ENCODE measurements at regions not wholly inside any gene's neighbourhood (a gene's known extent, or its start where the extent isn't known, plus 50 kb on each side); places are given as distances from the start of the nearest gene placed in this dataset.
A peak's percentile ranks its signal among the peaks of the same experiment; 100 is the strongest.

GRCh38 chr6:138011413-138011812, 95.8 kb downstream of the PERP start:
- no peak for DNase-seq

DNA sequence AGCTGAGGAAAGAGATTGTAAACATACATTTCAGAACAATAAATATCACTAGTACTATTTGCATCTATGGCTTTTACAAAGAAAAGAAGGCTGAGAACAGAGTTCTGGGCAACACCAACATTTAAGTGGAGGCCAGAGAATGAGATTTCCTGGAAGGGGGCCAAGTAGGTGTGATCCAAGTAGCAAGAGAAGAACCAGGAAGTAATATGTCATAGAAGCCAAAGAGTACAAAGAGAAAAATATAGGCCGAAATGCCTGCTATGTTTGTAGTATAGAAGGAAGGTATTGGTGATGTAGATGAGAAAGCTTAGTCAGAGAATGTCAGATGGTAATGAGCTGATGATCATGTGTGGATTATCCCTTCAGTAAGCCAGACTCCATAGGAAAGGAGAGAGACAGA, 94.5 kb downstream of the PERP start:
- DNase-seq: no peak

DNA sequence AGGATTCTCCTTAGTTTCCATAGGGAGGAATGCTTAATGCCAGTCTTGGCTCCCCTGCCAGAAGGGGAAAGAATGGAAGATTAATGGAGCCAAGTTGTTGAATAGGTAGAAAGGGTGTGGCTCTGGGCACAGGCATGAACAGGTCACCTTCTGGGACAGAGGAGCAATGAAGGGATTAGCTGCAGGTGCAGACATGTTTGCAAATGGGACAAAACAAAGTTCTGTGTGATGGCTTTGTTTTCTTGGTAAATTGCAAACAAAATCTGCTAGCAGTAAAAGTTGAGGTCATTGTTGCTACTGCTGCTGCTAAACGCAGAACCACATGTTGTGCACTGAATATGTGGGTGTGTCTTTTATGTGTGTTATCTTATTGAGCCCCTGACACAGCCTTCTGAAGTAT, 93.3 kb downstream of the PERP start:
- no peak for DNase-seq

DNA sequence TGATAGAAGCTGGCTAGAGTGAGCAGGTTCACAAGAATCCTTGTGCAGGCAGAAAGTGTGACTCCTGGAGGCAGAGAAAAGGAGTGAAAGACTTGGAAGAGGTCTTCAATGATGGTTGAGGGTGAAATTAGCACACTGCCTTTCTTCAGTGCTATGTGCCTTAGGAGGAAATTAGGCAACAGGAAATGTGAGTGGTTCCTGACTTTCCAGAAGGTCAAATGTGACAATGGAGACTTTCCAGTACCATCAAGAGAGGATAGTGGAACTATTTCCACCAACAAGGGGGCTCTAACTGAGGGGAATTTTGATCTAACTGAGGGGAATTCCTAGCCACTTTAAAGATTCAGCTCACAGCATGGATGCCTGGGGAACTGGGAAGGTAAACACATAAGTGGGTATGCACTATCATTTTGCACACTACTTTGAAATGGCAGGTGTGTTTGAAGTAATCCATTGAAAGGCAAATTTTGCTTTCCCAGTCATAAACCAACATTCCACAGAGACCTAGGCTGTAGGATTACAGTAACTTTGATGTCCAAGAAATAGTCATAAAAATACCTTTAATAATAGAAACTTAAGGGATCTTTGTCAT, 90.0 kb downstream of the PERP start:
- no peak for DNase-seq

- DNase-seq: no peak
These were observed 88.9 kb downstream of the PERP start for GRCh38 chr6:138018297-138018696.

DNA sequence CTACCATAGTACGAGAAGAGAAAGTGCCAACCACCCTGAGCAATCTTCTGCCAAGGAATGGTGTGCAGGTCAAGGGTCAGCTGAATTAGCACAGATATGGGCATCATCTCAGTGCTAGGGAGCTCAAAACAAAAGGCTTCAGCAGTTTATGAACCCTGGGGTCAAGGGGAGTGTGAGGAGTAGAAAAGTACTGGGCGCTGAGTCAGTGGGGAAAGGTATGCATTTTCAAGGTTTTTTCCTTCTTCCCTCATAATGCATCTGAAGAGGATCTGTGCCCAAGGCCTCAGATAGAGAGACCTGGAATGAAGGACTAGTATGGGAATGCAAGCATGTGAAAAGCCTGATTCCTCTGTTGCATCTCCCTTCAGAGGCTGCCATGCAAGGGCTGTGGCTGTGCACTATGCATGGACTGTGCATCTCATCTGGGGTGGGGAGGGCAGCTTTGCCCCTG, 81.7 kb downstream of the PERP start:
- DNase-seq: no peak

DNA sequence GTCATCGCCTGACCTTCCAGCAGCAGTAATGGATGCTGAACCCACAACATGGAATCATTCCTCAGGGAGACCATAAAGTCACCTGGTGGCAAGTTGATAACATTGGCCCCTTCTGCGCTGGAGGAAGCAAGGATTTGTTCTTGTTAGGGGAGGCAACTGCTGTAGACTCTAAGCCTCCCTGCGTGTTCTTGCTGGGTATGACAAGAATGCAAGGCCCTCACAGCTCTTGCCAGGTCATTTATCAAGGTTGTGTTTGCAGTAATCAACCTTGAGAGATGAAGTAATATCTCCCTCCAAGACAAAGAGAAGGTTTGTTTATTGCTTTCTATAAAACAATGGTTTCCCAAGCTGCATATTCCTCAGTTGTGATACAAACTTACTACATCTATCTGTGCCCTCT, 80.9 kb downstream of the PERP start:
- DNase-seq: no peak

- DNase-seq: no peak
These were observed 78.3 kb downstream of the PERP start for GRCh38 chr6:138028893-138029292.

GRCh38 chr6:138030872-138031271, 76.3 kb downstream of the PERP start:
- DNase-seq: no peak

DNA sequence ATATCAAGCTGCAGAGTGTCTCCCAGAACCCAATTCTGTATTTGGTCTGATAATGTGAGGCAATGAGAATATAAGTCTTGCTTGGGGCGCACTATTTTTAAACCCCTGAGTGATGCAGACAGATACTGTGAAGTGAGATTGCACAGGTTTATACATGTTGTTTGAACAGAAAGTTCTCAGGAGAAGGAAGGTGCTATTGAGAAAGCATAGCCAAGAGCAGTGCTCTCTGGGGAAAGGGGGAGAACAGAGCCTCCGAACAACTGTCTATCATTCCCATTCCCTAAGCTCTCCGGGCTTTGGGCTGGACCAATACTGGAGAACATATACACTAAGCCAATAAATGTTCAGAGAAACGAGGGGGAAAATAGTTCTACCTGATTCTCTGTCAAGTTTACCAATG, 75.8 kb downstream of the PERP start:
- DNase-seq: no peak

DNA sequence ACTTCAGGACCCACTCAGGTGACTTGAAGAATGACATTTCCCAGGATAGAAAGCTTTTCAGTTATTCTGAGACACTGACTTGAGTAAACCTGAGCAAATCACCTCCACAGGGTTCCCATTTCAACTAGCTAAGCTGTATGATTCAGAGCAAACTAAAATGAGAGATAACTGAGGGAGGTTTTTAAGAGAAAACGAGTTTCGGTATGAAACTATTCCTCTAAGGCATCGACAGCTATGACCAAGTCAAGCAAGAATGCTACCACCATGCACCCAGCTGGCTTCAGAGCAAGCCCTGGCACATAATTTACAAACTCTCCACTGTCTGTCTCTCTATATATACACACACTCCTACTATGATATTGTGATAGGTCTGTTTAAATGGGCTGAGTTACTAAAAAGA, 75.4 kb downstream of the PERP start:
- DNase-seq: no peak

GRCh38 chr6:138032571-138032970, 74.6 kb downstream of the PERP start:
- no peak for DNase-seq

DNA sequence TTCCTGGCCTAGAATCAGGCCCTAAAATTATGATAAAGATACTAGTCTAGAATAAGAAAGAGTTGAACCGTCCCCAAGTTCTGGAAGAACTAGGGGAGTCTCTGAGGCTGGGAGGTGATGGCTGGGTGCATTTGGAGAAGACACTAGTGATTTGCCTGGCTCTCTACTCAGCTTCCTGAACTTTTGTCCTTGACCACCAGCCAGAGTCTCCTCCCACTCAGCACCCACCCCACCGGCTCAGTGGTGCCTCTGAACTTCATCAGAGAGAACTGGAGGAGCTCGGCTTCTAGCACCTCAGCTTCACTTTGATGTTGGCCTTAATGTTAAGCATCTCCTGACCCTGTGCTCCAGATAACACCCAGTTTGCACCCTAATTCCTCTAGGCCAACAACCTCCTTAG, 73.0 kb downstream of the PERP start:
- no peak for DNase-seq

DNA sequence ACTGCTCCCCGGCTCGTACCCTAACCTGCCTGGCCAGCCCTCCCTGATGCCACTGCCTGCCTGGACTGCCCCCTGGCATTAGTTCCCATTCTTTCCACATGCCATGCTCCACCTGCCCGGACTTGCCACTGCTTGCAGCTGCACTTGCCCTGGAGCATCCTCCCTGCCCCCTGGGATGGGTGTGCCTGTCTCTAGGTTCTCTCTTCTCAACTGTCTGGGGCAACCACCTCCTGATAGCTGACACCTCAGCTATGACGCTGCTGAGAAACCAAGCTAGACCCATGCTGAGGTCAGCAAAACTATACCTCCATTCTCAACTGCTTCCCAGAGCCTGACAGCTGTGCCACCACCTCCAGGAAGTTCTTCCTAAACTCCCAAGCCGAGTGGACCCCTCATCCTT, 72.1 kb downstream of the PERP start:
- no peak for DNase-seq

GRCh38 chr6:138036111-138036510, 71.1 kb downstream of the PERP start:
- no peak for DNase-seq

DNA sequence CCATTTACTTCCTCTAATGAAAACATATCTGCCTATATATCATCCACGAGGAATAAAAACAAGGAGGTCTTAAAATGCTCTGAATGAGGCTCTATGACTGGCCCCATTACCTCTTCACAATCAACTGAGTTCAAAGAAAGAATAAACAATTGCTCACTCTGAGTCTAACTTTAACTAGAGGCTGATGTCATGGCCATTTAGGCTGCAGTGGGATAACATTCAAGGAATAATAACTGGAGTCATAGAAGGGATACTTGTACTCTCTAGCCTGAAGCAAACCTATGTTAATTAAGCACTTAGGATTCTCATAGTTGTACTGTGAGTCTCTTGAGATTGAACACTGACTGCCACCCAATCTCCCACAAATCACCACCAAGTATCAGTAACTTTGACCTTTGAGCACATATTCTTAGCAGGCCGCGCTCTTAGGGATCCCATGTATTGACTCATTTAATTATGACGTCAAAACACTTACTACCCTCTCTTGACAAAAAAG, 70.2 kb downstream of the PERP start:
- no peak for DNase-seq

DNA sequence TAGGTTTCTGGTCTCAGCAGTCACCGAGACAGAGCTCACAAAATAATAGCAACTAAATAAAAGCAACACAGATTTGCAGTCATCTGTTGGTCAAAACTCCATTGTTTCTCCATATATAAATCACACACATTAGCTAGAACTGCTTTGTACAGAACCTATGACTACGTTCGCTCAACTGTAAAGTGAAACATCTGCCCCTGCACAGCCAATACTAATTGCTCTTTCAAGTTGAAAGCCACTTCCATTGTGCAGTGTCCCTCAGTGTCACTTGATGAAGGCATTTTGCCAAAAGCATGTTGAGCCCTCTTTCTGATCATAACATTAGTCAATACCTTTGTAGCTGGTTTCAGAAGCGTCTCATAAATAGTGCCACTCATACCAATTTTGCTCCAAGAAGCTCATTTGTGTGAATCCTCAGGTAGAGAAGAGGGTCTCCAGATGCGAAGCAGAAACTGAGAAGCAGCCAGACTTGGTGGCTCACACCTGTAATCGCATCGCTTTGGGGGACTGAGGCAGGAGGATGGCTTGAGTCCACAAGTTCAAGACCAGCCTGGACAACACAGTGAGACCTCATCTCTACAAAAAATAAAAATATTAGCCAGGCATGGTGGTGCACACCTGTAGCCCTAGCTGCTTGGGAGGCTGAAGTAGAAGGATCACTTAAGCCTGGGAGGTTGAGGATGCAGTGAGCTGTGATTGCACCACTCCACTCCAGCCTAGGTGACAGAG, 68.9 kb downstream of the PERP start:
- peak; percentile 0 for DNase-seq
